ENCODE measurements at regions not wholly inside any gene's neighbourhood (a gene's known extent, or its start where the extent isn't known, plus 50 kb on each side); places are given as distances from the start of the nearest gene placed in this dataset.

- DNase-seq (ENCODE audit: low read depth), result no peak
Observed at GRCh38 chr4:19151684-19152083, 1100.0 kb upstream of the SLIT2 start.

DNA sequence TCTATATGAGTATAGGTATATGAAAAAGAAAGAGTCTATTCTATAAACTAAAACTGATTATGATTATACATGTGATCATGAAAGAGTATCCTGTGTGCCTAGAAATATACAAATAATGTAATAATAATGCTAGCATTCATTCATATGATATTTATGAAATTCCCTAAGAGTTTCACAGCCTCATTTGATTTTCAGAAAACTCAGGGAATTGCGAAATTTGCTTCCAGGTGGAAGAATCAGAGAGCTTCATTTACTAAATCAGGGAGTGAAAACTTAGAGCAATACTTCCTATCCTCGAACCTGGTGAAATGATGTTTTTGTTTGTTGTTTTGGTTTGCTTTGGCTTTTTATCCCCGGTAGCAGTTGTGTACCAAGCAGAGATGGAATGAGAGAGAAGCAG lies 1105.7 kb upstream of the SLIT2 start:
- DNase-seq (ENCODE audit: low read depth), result no peak

DNA sequence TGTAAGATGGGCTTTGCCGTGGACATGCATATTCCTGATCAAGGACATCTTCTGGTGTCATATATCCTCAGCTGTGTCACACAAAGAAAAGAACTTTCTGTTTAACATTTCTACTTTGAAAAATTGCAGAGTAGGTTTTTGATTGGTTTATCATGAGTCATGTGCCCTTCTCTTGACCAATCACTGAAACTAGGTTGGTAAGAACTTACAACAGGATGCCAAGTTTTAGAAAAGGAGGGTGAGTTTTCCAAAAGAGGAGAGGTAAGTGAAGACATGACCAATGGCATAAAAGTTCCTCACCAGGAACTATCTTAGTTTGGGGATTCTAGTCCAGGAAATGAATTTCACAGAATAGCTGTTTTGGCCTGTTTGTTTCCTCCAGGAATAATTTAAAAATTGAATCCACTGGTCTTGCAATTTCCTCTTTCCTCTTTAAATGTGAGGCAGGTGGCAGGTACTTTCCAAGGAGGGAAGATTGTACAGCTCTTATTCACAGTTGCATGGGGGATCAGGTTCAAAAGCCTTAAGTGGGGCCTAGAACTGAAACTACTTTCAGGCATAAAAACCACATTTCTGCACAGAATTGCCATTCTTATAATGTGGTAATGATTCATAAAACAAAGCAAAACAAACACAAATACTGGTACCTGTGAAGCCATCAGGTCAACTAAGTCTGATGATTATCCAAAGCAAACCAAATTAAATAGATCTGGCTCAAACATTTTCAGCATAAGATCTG lies 1114.5 kb upstream of the LCORL start:
- no peak for DNase-seq (ENCODE audit: low read depth)

DNA sequence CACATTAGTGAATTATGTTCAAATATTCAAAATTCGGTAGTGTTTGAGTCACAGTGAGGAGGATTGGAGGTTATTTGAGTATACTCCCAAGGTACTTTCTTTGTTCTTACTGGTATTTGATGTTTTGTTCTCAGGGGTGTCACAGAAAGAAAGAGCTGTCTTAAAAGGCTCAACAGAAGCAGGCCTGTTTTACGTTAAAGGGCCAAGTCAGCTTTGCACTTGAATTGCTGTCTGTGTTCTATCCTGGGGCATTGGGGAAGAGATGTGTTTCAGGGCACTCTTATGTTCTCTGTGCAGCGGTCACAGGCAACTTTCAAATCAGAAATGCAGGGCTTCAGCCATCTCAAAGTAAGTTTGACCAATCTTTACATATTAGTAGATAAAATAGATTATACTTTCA lies 1113.1 kb upstream of the LCORL start:
- DNase-seq (ENCODE audit: low read depth), result no peak

DNA sequence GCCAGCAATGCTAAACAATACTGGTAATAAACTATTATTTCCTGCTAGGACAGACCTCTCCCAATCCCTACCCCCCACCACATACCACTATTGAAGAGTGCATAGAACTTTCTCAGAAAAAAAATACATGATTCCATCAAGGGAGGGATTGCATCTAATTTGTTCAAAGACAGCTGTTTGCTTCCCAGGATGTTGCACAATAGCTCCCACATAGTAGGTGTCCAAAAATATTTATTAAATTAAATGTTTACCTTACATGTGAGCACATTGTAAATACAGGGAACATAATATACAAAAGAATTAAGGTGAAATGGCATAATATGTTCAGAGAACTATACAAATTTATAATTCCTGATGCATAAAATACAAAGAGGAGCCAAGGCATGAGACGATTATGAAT lies 1111.8 kb upstream of the LCORL start:
- DNase-seq (ENCODE audit: low read depth), result no peak

DNA sequence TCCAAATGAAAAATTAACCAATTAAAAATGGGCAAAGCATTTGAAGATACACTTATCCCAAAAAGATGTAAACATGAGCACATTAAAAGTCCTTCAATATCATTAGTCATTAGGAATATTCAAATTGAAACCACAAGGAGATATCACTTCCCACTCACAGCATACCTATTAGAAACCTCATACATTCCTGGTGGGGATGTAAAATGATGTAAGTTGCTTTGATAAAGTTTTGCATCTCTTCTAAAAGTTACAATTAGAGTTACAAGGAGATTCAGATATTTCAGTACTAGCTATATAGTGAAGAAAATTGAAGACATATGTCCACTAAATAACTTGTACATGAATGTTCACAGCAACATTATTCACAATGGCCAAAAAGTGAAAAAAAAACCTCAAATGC lies 1109.3 kb upstream of the LCORL start:
- no peak for DNase-seq (ENCODE audit: low read depth)

DNA sequence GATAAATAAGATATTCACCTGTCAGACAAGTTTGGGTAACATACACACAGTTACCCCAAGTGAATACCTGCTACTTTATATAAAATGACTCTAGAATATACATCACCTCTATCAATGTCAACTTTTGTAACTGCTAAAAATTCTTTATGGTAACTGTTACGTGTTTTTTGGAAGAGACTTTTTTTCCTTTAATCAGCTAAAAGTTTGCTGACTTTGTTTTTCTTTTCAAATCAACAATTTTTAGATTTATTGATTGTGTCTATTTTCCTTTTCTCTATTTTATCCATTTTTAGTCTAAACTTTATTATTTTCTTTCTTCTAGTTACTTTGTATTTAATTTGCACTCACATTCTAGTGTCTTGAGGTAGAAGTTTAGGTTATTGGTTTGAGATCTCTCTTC lies 1106.6 kb upstream of the LCORL start:
- no peak for DNase-seq (ENCODE audit: low read depth)

GRCh38 chr4:19126903-19127302 lies 1105.3 kb upstream of the LCORL start:
- no peak for DNase-seq (ENCODE audit: low read depth)

GRCh38 chr4:19123681-19124080 lies 1102.1 kb upstream of the LCORL start:
- no peak for DNase-seq (ENCODE audit: low read depth)

- no peak for DNase-seq (ENCODE audit: low read depth)
Observed at GRCh38 chr4:19119904-19120560, 1098.5 kb upstream of the LCORL start.

- no peak for DNase-seq (ENCODE audit: low read depth)
Observed at GRCh38 chr4:19117022-19117421, 1095.5 kb upstream of the LCORL start.

DNA sequence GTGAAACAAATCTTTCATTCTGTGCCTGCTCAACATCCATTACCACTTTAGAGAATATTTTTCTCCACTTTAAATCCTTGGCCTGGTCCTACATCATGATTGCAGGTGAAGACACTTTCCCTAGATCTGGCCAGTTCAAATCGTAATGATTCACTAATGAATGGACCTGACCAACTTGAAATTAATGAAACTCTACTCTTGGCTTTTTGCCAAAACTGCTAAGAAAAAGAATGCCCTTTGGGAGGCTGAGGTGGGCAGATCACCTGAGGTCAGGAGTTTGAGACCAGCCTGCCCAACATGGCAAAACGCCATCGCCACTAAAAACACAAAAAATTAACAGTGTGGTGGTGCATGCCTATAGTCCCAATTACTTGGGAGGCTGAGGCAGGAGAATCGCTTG lies 1082.6 kb upstream of the LCORL start:
- no peak for DNase-seq (ENCODE audit: low read depth)

DNA sequence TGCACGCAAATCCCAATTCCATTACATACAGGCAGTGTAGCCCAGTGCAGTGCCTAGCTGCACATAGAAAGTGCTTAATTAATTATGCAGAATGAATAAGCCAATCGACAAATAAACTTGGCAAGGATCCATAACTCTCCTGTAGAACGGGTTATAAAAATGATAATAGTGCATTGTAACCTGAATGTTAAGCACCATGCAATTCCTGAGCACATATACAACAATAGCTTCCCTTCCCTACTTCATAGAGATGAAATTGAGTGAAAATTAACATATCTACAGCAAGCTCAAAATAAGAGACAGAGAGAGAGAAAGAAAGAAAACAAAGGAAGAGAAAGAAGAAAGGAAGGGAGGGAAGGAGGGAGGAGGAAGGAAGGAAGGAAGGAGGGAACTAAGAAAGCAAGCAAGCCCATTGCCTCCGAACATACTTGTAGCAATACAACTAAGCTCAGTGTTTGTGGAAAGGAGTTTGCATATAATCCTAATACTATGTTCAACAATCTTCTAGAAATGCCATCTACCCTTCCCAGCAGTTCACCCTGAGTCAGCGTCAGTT lies 1074.0 kb upstream of the LCORL start:
- no peak for DNase-seq (ENCODE audit: low read depth)

GRCh38 chr4:19093951-19094350 lies 1072.4 kb upstream of the LCORL start:
- DNase-seq (ENCODE audit: low read depth), result no peak

- no peak for DNase-seq (ENCODE audit: low read depth)
Observed at GRCh38 chr4:19092797-19093196, 1071.2 kb upstream of the LCORL start.

DNA sequence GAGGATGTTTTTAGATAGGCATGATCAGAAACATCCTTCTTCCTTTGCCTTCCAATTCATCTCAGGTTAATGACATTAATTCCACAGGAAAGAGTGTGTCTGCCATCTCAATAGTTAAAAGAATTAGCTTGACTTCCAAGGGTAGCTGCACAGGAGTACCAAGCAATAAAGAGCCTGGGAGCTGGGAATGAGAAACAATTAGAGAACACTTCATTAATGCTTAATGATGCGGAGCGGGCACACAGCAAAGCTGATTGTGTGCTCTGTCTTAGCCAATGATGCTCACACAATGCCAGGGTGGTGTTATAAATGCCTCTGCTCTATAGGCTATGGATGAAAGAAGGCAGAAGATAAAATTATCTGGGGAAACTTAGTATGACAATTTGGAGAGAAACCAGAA lies 1052.5 kb upstream of the LCORL start:
- DNase-seq (ENCODE audit: low read depth), result no peak

GRCh38 chr4:19063662-19064061 lies 1042.1 kb upstream of the LCORL start:
- no peak for DNase-seq (ENCODE audit: low read depth)

- no peak for DNase-seq (ENCODE audit: low read depth)
Observed at GRCh38 chr4:19054916-19055315, 1033.4 kb upstream of the LCORL start.

- no peak for DNase-seq (ENCODE audit: low read depth)
Observed at GRCh38 chr4:19051831-19052230, 1030.3 kb upstream of the LCORL start.

GRCh38 chr4:19047279-19047880 lies 1025.8 kb upstream of the LCORL start:
- DNase-seq (ENCODE audit: low read depth), result no peak

DNA sequence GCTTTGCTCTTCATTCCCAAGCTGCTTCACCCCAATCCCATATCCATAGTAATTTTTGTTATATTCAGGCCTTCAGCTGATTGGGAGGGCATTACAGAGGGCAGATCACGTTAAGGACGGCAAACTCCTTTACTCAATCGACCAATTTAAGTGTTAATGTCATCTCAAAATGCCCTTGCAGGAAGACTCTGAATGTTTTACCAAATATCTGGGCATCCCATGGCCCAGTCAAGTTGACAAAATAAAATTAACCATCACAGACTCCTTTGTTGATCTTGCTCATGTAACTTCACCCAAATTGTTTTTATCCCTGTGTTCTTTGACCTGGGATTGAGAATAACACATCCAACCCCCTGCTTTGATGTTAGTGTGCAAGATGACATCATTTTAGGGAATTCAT lies 1018.3 kb upstream of the LCORL start:
- DNase-seq (ENCODE audit: low read depth), result no peak

- DNase-seq (ENCODE audit: low read depth), result no peak
Observed at GRCh38 chr4:19038231-19038630, 1016.7 kb upstream of the LCORL start.
